CD4-positive, alpha-beta memory T cell (primary cell): ENCODE measurements at regions not wholly inside any gene's neighbourhood (a gene's known extent, or its start where the extent isn't known, plus 50 kb on each side); places are given as distances from the start of the nearest gene placed in this dataset.

ENCODE experiments used
- CTCF ChIA-PET: fragments of 350-600 bp; sonication (Branson Sonifier 250); formaldehyde crosslinking; loops from one replicate; lab custom pipeline; 2021; ENCODE audit warnings: inconsistent platforms; ENCODE audit not compliant: partially characterized antibody; lab: Charles Lee
- POLR2A ChIA-PET: fragments of 350-600 bp; sonication (Branson Sonifier 250); formaldehyde crosslinking; loops from one replicate; lab custom pipeline; 2021; ENCODE audit not compliant: partially characterized antibody; lab: Charles Lee
- DNase-seq, 5 donors: peaks; one replicate each; pipeline versions ENCODE4 v3.0.0 to v3.0.0-alpha.2; 2020 to 2022; ENCODE audit warnings: mixed read lengths in 1 of 5
- H3K27ac ChIP-seq: one replicate; pipeline ENCODE4 v1.7.0; 2013; ENCODE audit warnings: low read depth, low read length
- H3K27me3 ChIP-seq: 2 replicates; pipeline ENCODE4 v1.7.0; 2013; ENCODE audit warnings: mild to moderate bottlenecking, low read length, moderate library complexity; ENCODE audit not compliant: insufficient read depth
- H3K36me3 ChIP-seq: 2 replicates; pipeline ENCODE4 v1.7.0; 2013; ENCODE audit warnings: mild to moderate bottlenecking, low read length, moderate library complexity; ENCODE audit not compliant: insufficient read depth
- H3K4me1 ChIP-seq: 2 replicates; pipeline ENCODE4 v1.7.0; 2013; ENCODE audit warnings: mild to moderate bottlenecking, low read length, moderate library complexity; ENCODE audit not compliant: insufficient read depth
- H3K4me3 ChIP-seq, 2 donors: one replicate each; pipeline ENCODE4 v1.7.0; 2013; ENCODE audit warnings: low read length in 2 of 2, mild to moderate bottlenecking in 1 of 2
- H3K9me3 ChIP-seq, 2 donors: one replicate each; pipeline ENCODE4 v1.7.0; 2013; ENCODE audit warnings: low read length in 2 of 2, control low read depth in 1 of 2; ENCODE audit not compliant: control insufficient read depth in 1 of 2
- H3K27ac Mint-ChIP-seq, 7 donors: one replicate each; pipeline ENCODE4 v1.8.0; 2020 to 2021; ENCODE audit warnings: mixed read lengths in 7 of 7, mild to moderate bottlenecking in 6 of 7, inconsistent platforms in 3 of 7, moderate library complexity in 3 of 7
- H3K27me3 Mint-ChIP-seq, 2 donors: one replicate each; pipeline ENCODE4 v1.8.0; 2020 to 2021; ENCODE audit warnings: mixed read lengths in 2 of 2
- H3K36me3 Mint-ChIP-seq, 2 donors: one replicate each; pipeline ENCODE4 v1.8.0; 2020 to 2021; ENCODE audit warnings: mixed read lengths in 2 of 2, inconsistent platforms in 1 of 2, mild to moderate bottlenecking in 1 of 2
- H3K4me1 Mint-ChIP-seq, 4 donors: one replicate each; pipeline ENCODE4 v1.8.0; 2020 to 2021; ENCODE audit warnings: mixed read lengths in 4 of 4, mild to moderate bottlenecking in 1 of 4
- H3K4me3 Mint-ChIP-seq, 8 donors: one replicate each; pipeline ENCODE4 v1.8.0; 2020 to 2021; ENCODE audit warnings: mixed read lengths in 8 of 8, mild to moderate bottlenecking in 7 of 8, moderate library complexity in 6 of 8, inconsistent platforms in 3 of 8
- H3K9me3 Mint-ChIP-seq, 8 donors: one replicate each; pipeline ENCODE4 v1.8.0; 2020 to 2021; ENCODE audit warnings: mixed read lengths in 8 of 8, mild to moderate bottlenecking in 5 of 8, inconsistent platforms in 3 of 8, moderate library complexity in 1 of 8
- intact Hi-C: fragments of 100-400 bp; cut with micrococcal nuclease; formaldehyde crosslinking; loops from one replicate; pipeline ENCODE4 v1.15.1; 2023

DNA sequence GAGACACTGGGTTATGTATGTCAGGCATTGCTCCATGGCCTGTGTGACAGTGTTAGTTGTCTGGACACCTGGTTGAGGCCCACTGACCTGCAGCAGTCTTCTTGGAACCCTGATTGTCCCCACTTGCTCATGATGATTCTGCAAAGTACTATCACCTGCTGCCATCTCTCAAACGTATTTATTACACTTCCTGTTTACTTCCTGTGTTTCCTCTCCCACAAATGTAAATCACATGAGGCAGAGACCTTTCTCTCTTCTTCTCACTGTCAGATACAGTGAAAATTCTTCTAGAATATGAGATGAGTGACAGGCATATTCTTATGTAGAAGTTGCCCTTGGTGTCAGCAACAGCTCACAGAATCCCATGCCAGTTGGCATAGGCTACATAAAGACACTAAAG lies 186.9 kb upstream of the CNTN1 start:
- H3K27ac Mint-ChIP-seq, result no peak overlapping the region
- POLR2A ChIA-PET, result no interaction called here
- intact Hi-C loops, result loop anchor here (1.0 kb wide), 1 partner anchor 9 kb away; no protein-coding TSS in a partner anchor
- Histone ChIP-seq H3K9me3 (no peaks in the 10 kb centered on the region), H3K36me3 (no peaks in the 10 kb centered on the region), H3K4me3 (no peak overlapping the region), H3K27ac (no peak overlapping the region), H3K4me1 (no peaks in the 10 kb centered on the region), H3K27me3 (no peaks in the 10 kb centered on the region)
- H3K4me1 Mint-ChIP-seq, result peaks cover 3 to 7% (median 6%) of the 10 kb centered on the region in 4 donors
- no peaks in the 10 kb centered on the region for H3K27me3 Mint-ChIP-seq
- no peak for DNase-seq
- no peaks in the 10 kb centered on the region for H3K36me3 Mint-ChIP-seq
- CTCF ChIA-PET, result no interaction called here
- H3K4me3 Mint-ChIP-seq, result no peak overlapping the region
- peaks cover 0 to 2% (median 0%) of the 10 kb centered on the region in 8 donors for H3K9me3 Mint-ChIP-seq

DNA sequence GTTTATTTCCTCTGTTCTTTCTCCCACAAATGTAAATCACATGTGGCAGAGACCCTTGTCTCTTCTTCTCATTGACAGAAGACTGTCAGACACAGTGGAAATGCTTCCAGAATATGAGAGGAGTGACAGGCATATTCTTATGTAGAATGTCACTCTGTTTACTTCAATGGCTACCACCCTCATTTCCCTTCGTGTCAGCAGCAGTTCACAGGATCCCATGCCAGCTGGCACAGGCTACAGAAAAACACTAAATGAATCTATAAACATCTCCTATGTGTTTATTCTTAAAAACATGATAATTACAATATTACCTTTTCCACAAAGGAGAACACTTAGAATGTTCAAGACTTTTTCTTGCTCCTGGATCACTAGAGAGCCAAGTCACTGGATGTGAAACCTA lies 183.8 kb upstream of the CNTN1 start:
- Mint-ChIP-seq H3K27ac (no peak overlapping the region), H3K4me3 (no peak overlapping the region), H3K4me1 (peaks cover 3 to 7% (median 6%) of the 10 kb centered on the region in 4 donors), H3K36me3 (no peaks in the 10 kb centered on the region), H3K9me3 (peaks cover 0 to 2% (median 0%) of the 10 kb centered on the region in 8 donors), H3K27me3 (no peaks in the 10 kb centered on the region)
- no peaks in the 10 kb centered on the region for H3K36me3 ChIP-seq
- no peaks in the 10 kb centered on the region for H3K9me3 ChIP-seq
- intact Hi-C loops, result no loop called here
- ChIA-PET CTCF (no interaction called here), POLR2A (no interaction called here)
- H3K27ac ChIP-seq, result no peak overlapping the region
- DNase-seq, result no peak
- no peaks in the 10 kb centered on the region for H3K27me3 ChIP-seq
- no peaks in the 10 kb centered on the region for H3K4me1 ChIP-seq
- H3K4me3 ChIP-seq, result no peak overlapping the region

DNA sequence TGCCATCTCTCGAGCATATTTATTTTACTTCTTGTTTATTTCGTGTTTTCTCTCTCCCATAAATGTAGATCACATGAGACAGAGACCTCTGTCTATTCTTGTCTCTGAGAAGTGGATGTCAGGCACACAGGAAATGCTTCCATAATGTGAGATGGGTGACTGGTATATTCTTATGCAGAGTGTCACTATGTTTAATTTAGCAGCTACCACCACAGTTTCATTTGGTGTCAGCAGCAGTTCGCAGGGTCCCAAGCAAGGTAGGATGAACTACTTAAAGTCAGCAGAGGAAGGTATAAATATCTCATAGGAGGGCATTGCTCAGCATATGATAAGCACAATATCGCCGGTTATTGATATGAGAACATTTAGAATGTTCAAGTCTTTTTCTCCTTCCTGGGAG lies 180.9 kb upstream of the CNTN1 start:
- no peaks in the 10 kb centered on the region for H3K4me1 Mint-ChIP-seq
- no peaks in the 10 kb centered on the region for H3K27me3 Mint-ChIP-seq
- H3K27ac Mint-ChIP-seq, result no peak overlapping the region
- intact Hi-C loops, result no loop called here
- no peaks in the 10 kb centered on the region for H3K9me3 ChIP-seq
- no peaks in the 10 kb centered on the region for H3K27me3 ChIP-seq
- DNase-seq, result no peak
- CTCF ChIA-PET, result no interaction called here
- POLR2A ChIA-PET, result no interaction called here
- H3K4me3 Mint-ChIP-seq, result no peak overlapping the region
- no peak overlapping the region for H3K4me3 ChIP-seq
- H3K36me3 ChIP-seq, result no peaks in the 10 kb centered on the region
- H3K9me3 Mint-ChIP-seq, result peaks cover 0 to 2% (median 0%) of the 10 kb centered on the region in 8 donors
- H3K36me3 Mint-ChIP-seq, result no peaks in the 10 kb centered on the region
- no peak overlapping the region for H3K27ac ChIP-seq
- H3K4me1 ChIP-seq, result no peaks in the 10 kb centered on the region

DNA sequence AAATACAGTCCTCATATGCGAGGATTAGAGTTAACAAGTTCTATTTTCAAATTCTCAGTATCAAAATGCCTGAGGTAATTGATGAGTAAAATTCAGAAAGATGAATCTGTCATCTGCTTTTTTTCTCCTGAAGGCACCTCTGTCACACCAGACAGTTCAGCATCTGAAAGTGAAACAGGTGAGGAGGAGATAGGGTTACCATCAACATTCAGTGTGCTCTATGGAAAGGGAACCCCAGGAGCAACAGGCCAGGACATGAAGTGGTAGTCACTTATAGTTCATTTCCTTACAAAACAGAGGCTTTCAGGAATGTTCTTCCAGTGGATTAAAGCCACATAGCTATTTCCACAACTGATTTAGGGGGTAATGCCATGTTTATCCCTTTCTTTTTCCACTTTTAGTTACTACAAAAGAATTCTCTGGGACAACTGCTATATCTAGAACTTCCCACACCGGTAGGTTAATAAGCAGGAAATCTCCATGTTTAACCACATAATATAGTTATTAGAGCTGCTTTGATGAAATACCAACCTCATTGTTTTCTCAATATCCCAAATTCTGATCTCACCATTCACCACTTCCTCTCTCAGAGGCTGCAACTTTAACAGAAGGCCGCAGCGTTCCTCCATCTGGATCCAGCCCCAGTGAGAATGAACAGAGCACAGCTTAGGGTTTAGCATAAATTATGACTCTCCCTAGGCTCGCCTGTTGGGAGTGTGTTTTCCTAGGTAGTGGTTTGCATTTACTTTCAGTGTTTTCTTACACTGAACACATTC lies 177.0 kb upstream of the CNTN1 start:
- H3K4me1 Mint-ChIP-seq, result no peaks in the 10 kb centered on the region
- H3K9me3 Mint-ChIP-seq, result peaks cover 0 to 2% (median 0%) of the 10 kb centered on the region in 8 donors
- Histone ChIP-seq H3K4me3 (no peak overlapping the region), H3K27ac (no peak overlapping the region), H3K27me3 (no peaks in the 10 kb centered on the region), H3K36me3 (no peaks in the 10 kb centered on the region), H3K9me3 (no peaks in the 10 kb centered on the region), H3K4me1 (no peaks in the 10 kb centered on the region)
- ChIA-PET POLR2A (no interaction called here), CTCF (no interaction called here)
- H3K27ac Mint-ChIP-seq, result no peak overlapping the region
- no peaks in the 10 kb centered on the region for H3K27me3 Mint-ChIP-seq
- no peak overlapping the region for H3K4me3 Mint-ChIP-seq
- intact Hi-C loops, result no loop called here
- DNase-seq, result no peak
- no peaks in the 10 kb centered on the region for H3K36me3 Mint-ChIP-seq

DNA sequence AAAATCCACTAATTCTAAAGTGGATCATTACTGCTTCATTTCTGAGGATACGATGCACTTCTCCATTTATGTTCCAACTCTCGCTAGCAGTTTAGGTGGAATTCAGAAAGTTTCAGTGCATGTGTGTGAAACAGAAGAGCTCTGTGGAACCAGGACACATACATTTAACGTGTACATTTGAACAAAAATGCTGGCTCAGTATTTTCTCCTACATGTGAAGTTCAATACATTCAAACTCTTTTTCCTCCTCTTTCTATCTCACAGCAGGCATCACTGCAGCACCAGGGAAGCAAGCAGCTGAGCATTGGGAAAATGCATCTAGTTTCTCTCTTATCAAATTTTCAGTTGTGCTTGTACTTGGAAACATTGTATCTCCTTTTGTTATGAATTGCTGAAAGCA lies 169.4 kb upstream of the CNTN1 start:
- DNase-seq, result no peak
- Histone ChIP-seq H3K9me3 (no peaks in the 10 kb centered on the region), H3K4me3 (no peak overlapping the region), H3K27ac (no peak overlapping the region), H3K36me3 (no peaks in the 10 kb centered on the region), H3K27me3 (no peaks in the 10 kb centered on the region), H3K4me1 (no peaks in the 10 kb centered on the region)
- ChIA-PET CTCF (no interaction called here), POLR2A (no interaction called here)
- Mint-ChIP-seq H3K27ac (no peak overlapping the region), H3K4me1 (no peaks in the 10 kb centered on the region), H3K27me3 (no peaks in the 10 kb centered on the region), H3K4me3 (no peak overlapping the region), H3K36me3 (no peaks in the 10 kb centered on the region), H3K9me3 (no peaks in the 10 kb centered on the region)
- intact Hi-C loops, result no loop called here

DNA sequence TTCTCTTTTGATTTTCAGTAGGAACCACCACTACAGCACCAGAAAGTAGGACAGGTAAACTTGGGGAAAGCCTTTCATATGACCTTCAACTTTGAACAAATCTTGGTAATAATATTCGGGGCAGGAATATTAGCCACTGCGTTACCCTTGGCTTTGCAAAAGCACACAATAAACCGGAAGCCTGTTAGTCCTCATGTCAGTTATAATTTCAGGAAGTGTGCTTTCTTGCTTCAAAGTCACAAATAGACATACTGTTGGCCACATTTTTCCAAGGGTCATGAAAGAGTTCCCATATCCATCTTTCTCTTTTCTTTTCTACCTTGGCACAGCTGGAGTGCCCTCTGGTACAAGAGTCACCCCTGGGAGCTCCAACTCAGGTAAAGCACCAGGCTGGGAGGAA lies 167.2 kb upstream of the CNTN1 start:
- Histone ChIP-seq H3K9me3 (no peaks in the 10 kb centered on the region), H3K27me3 (no peaks in the 10 kb centered on the region), H3K4me3 (no peak overlapping the region), H3K27ac (no peak overlapping the region), H3K4me1 (no peaks in the 10 kb centered on the region), H3K36me3 (no peaks in the 10 kb centered on the region)
- Mint-ChIP-seq H3K4me1 (no peaks in the 10 kb centered on the region), H3K27me3 (peaks cover 0 to 2% of the 10 kb centered on the region in 2 donors), H3K27ac (no peak overlapping the region), H3K4me3 (no peak overlapping the region), H3K36me3 (no peaks in the 10 kb centered on the region), H3K9me3 (peaks cover 0 to 6% (median 0%) of the 10 kb centered on the region in 8 donors)
- intact Hi-C loops, result no loop called here
- ChIA-PET POLR2A (no interaction called here), CTCF (no interaction called here)
- DNase-seq, result no peak

DNA sequence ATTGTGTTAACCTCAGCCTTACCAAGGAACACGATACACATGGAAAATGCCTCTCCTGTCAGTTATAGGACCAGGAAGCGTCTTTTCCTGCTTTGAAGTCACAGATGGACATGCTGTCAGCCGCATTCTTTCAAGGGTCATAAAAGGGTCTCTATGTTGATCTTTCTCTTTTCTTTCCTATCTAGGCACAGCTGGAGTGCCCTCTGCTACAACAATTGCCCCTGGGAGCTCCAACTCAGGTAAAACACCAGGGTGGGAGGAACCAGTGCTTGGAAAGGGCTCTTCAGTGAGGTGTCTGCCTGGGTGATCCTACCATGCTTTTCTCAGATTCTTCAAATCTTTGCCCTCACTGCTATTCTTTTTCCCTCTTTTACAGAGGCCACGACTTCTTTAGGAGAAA lies 157.4 kb upstream of the CNTN1 start:
- no peaks in the 10 kb centered on the region for H3K27me3 ChIP-seq
- no peak overlapping the region for H3K4me3 Mint-ChIP-seq
- no peaks in the 10 kb centered on the region for H3K9me3 ChIP-seq
- no peaks in the 10 kb centered on the region for H3K36me3 Mint-ChIP-seq
- POLR2A ChIA-PET, result no interaction called here
- no peaks in the 10 kb centered on the region for H3K4me1 ChIP-seq
- DNase-seq, result no peak
- no peaks in the 10 kb centered on the region for H3K27me3 Mint-ChIP-seq
- no peak overlapping the region for H3K27ac ChIP-seq
- H3K4me1 Mint-ChIP-seq, result no peaks in the 10 kb centered on the region
- intact Hi-C loops, result no loop called here
- H3K4me3 ChIP-seq, result no peak overlapping the region
- peaks cover 0 to 12% (median 5%) of the 10 kb centered on the region in 8 donors for H3K9me3 Mint-ChIP-seq
- H3K27ac Mint-ChIP-seq, result no peak overlapping the region
- CTCF ChIA-PET, result no interaction called here
- no peaks in the 10 kb centered on the region for H3K36me3 ChIP-seq
